ENCODE measurements at regions not wholly inside any gene's neighbourhood (a gene's known extent, or its start where the extent isn't known, plus 50 kb on each side); places are given as distances from the start of the nearest gene placed in this dataset.

GRCh38 chr12:123077298-123078119 is 73.4 kb downstream of the PITPNM2 start:
- no peak for DNase-seq

- DNase-seq = no peak
Observed at GRCh38 chr12:123076604-123077297, 74.1 kb downstream of the PITPNM2 start.

DNA sequence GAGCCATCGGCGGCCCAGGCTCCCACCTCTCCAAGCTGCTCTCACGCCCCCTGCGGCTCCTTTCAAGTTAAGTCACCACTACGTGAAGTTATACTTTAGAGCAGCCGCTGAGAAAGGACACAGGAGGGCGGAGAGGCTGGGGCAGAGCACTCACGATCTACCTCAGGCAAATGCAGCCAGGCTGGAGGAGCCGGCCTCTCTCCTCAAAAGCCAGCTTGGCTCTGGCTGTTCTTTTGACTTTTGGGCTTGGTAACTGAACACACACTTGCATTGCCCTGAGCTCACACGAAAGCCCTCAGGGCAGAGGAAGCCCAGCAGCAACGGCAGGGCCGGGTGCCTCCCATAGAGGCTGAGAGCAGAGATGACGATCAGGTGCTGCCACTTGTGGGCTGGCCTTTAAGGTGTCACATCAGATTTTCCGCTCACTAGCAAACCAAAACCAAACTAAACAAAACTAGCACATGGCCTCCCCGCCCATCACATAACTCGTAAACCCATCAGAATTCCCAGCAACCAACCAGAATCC is 75.2 kb downstream of the PITPNM2 start:
- no peak for DNase-seq

- no peak for DNase-seq
Observed at GRCh38 chr12:123075087-123075645, 75.7 kb downstream of the PITPNM2 start.

- DNase-seq = no peak
Observed at GRCh38 chr12:123073962-123074801, 76.7 kb downstream of the PITPNM2 start.

- no peak for DNase-seq
Observed at GRCh38 chr12:123073292-123073691, 77.6 kb downstream of the PITPNM2 start.

GRCh38 chr12:123071857-123072256 is 79.0 kb downstream of the PITPNM2 start:
- no peak for DNase-seq

DNA sequence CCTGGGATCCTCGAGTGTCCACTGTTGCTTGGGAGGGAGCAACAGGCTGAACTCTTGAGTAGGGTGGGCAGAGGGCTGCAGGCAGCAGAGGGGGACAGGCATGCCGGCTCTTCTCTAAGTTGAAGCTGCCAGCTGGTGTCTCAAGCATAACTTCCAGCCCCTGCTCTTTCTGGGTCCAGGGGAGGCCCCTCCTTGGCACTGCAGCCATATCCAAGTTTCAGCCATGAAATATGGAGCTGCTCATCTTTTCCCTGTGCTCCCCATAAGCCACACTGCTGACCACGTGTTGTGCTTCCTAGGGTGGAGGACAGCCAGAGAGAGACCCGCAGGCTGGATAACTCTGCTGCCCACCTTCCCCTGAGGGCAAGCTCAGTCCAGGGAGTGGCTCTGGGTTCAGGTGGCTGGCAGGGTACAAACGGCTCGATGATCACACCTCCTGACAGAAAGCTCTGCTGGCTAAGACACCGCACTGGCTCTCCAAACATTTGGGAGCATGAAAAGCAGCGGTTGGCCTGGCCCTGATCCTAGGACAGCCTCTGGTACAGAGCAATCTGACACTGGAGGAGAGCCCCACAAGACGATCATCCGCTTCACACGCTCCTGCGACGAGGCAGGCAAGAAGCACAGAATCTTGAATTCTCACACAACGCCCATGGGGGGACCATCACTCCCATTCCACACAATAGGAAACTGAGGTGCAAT is 79.6 kb downstream of the PITPNM2 start:
- no peak for DNase-seq

GRCh38 chr12:123070267-123071081 is 80.4 kb downstream of the PITPNM2 start:
- no peak for DNase-seq

- DNase-seq = no peak
Observed at GRCh38 chr12:123069436-123070266, 81.2 kb downstream of the PITPNM2 start.

DNA sequence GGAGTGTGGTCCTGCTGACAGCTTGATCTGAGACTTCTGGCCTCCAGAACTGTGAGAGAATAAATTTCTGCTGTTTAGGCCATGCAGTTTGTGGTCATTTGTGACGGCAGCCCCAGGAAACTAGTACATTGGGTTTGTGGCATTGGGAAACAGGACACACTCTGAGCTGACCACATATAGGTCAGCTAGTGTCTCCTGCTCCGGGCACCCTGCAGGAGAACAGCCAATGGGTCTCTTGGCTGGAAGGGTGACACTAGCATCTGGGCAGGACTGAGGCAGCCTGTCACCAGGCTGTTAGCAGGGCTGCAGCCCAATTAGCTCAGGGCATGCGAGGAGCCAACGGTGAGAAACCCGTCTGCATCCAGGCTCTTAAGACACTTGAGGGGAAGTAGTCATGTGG is 83.2 kb downstream of the PITPNM2 start:
- DNase-seq = no peak

GRCh38 chr12:123066384-123066710 is 84.5 kb downstream of the PITPNM2 start:
- DNase-seq = no peak

DNA sequence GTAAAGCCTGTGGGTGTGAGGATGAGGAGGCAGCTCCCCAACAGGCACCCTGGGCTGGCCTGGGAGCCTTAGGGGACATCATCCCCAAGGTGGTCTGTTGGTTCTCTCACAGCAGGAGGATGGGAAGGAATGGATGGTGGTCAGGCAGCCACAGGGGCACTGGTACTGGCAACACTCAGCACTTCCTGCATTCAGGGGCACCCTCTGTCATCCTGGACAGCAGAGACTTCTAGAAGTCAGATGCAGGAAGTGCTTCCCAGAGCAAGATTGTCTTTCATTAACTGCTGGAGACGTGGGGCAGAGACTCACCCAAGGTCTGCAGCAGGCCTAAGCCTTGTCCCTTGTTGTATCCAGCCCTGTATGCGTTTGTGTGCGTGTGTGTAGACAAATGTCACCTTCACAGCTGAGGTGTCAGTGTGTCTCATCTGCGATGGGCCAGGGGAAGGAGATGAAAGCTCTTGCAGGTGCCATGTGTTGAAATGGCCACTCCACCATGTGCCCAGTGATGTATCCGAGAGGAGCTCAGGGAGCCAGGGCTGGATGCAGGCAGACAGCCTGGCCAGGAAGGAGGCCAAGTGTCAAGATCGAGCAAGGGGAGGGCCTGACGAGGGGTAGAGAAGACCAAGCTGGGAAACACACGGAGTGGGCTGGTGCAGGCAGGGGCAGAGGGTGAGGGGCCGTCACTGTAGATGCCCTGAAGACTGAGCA is 85.1 kb downstream of the PITPNM2 start:
- no peak for DNase-seq

- no peak for DNase-seq
Observed at GRCh38 chr12:123064885-123065619, 84.6 kb downstream of the ARL6IP4 start.

GRCh38 chr12:123064366-123064765 is 83.9 kb downstream of the ARL6IP4 start:
- no peak for DNase-seq

GRCh38 chr12:123063535-123063934 is 83.1 kb downstream of the ARL6IP4 start:
- DNase-seq = peak; percentile 33

GRCh38 chr12:123062681-123063486 is 82.4 kb downstream of the ARL6IP4 start:
- DNase-seq = no peak

Data from OCI-M1 (cell line).